Upper lobe of left lung (tissue), 4 donors: ENCODE measurements at regions not wholly inside any gene's neighbourhood (a gene's known extent, or its start where the extent isn't known, plus 50 kb on each side); places are given as distances from the start of the nearest gene placed in this dataset.

Experiments used
- POLR2AphosphoS5 ChIP-seq, 2 donors: sonication (generic); formaldehyde crosslinking; IDR thresholded peaks; one replicate each; pipeline ENCODE4 v1.5.1; 2017; ENCODE audit warnings: antibody characterized with exemption in 2 of 2
- TF ChIP-seq, protein P1 (sequence below), 6 experiments: fragments of 450-650 bp in 4 of 6; fragments of 200-600 bp in 2 of 6; sonication (generic) in 2 of 6; IDR thresholded peaks; one replicate each; pipeline ENCODE4 v1.5.1; 2016 to 2019; ENCODE audit warnings: antibody characterized with exemption in 6 of 6

- no peak for TF ChIP-seq POLR2AphosphoS5 (IDR thresholded peaks at IDR 0.05)
- TF ChIP-seq, protein P1, sequence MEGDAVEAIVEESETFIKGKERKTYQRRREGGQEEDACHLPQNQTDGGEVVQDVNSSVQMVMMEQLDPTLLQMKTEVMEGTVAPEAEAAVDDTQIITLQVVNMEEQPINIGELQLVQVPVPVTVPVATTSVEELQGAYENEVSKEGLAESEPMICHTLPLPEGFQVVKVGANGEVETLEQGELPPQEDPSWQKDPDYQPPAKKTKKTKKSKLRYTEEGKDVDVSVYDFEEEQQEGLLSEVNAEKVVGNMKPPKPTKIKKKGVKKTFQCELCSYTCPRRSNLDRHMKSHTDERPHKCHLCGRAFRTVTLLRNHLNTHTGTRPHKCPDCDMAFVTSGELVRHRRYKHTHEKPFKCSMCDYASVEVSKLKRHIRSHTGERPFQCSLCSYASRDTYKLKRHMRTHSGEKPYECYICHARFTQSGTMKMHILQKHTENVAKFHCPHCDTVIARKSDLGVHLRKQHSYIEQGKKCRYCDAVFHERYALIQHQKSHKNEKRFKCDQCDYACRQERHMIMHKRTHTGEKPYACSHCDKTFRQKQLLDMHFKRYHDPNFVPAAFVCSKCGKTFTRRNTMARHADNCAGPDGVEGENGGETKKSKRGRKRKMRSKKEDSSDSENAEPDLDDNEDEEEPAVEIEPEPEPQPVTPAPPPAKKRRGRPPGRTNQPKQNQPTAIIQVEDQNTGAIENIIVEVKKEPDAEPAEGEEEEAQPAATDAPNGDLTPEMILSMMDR (IDR thresholded peaks at IDR 0.05): no peak
These were observed 100.5 kb downstream of the TEX35 start for GRCh38 chr1:178613271-178613945.
